Common myeloid progenitor, CD34-positive (primary cell): ENCODE measurements at regions not wholly inside any gene's neighbourhood (a gene's known extent, or its start where the extent isn't known, plus 50 kb on each side); places are given as distances from the start of the nearest gene placed in this dataset.
"Not testable (repeated sequence)": the region's sequence is repeated elsewhere in the genome, so short reads cannot be mapped to it uniquely, and the experiment has no call there.

Source experiments
- CTCF ChIA-PET: fragments of 350-600 bp; sonication (Branson Sonifier 250); formaldehyde crosslinking; loops from one replicate; lab custom pipeline; 2021; ENCODE audit warnings: antibody characterized with exemption; lab: Charles Lee
- POLR2A ChIA-PET: fragments of 350-600 bp; sonication (Branson Sonifier 250); formaldehyde crosslinking; loops from one replicate; lab custom pipeline; 2021; ENCODE audit warnings: antibody characterized with exemption; lab: Charles Lee
- DNase-seq, 3 donors: peaks; one replicate each; pipeline versions ENCODE4 v3.0.0 to v3.0.0-alpha.2; 2013
- H3K27ac ChIP-seq, 2 experiments: 1 replicate in 1 of 2; 2 replicates in 1 of 2; pipeline ENCODE4 v1.7.0; 2013; ENCODE audit warnings: inconsistent platforms in 2 of 2, low read length in 2 of 2, mild to moderate bottlenecking in 2 of 2, low read depth in 1 of 2, moderate library complexity in 1 of 2; ENCODE audit not compliant: severe bottlenecking in 2 of 2, insufficient read depth in 1 of 2, poor library complexity in 1 of 2
- H3K27me3 ChIP-seq, 5 experiments: replicated peaks in 2 of 5; 1 replicate in 3 of 5; 2 replicates in 2 of 5; pipeline versions ENCODE4 v1.6.1 to v1.7.0; 2013; ENCODE audit warnings: low read length in 4 of 5, mild to moderate bottlenecking in 2 of 5, moderate library complexity in 2 of 5, inconsistent platforms in 1 of 5; ENCODE audit not compliant: insufficient read depth in 5 of 5, control insufficient read depth in 4 of 5
- H3K36me3 ChIP-seq, 4 experiments: 1 replicate in 2 of 4; 2 replicates in 2 of 4; pipeline versions ENCODE4 v1.6.1 to v1.7.0; 2013; ENCODE audit warnings: low read length in 3 of 4, control low read depth in 1 of 4, mild to moderate bottlenecking in 1 of 4; ENCODE audit not compliant: control insufficient read depth in 4 of 4, insufficient read depth in 4 of 4
- H3K4me1 ChIP-seq, 4 experiments: 1 replicate in 3 of 4; 2 replicates in 1 of 4; pipeline versions ENCODE4 v1.6.1 to v1.7.1; 2013; ENCODE audit warnings: low read length in 3 of 4, mild to moderate bottlenecking in 3 of 4, control low read depth in 1 of 4, inconsistent platforms in 1 of 4, moderate library complexity in 1 of 4; ENCODE audit not compliant: control insufficient read depth in 4 of 4, insufficient read depth in 4 of 4; ENCODE audit errors: control extremely low read depth in 1 of 4
- H3K4me3 ChIP-seq, 7 experiments: 1 replicate in 4 of 7; 2 replicates in 3 of 7; pipeline versions ENCODE4 v1.5.1 to v1.7.0; 2013; ENCODE audit warnings: mild to moderate bottlenecking in 7 of 7, low read length in 6 of 7, moderate library complexity in 6 of 7, inconsistent platforms in 2 of 7, low read depth in 2 of 7, control low read depth in 1 of 7; ENCODE audit not compliant: insufficient read depth in 4 of 7, control insufficient read depth in 1 of 7; ENCODE audit errors: extremely low read depth in 1 of 7
- H3K9me3 ChIP-seq, 5 experiments: 1 replicate in 4 of 5; 2 replicates in 1 of 5; pipeline versions ENCODE4 v1.6.1 to v1.7.1; 2013; ENCODE audit warnings: low read length in 4 of 5, mild to moderate bottlenecking in 2 of 5, inconsistent platforms in 1 of 5, low read depth in 1 of 5, moderate library complexity in 1 of 5; ENCODE audit not compliant: control insufficient read depth in 4 of 5, insufficient read depth in 2 of 5; ENCODE audit errors: control extremely low read depth in 1 of 5
- WGBS: methylation state at CpG from one replicate; pipeline ENCODE4 v1.1.5; 2013; ENCODE audit not compliant: insufficient coverage; 5-methylcytosine and 5-hydroxymethylcytosine counted together

DNA sequence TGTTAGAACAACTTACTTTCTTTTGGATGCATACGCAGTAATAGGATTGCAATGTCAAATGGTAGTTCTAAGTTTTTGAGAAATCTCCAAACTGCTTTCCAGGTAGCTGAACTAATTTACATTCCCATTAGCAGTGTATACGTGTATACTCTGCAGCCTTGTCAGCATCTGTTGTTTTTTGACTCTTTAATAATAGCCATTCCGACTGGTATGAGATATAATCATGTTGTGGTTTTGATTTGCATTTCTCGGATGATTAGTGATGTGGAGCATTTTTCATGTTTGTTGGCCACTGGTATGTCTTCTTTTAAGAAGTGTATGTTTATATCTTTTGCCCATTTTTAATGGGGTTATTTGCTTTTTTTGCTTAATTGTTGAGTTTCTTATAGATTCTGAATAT is 76.9 kb upstream of the HNRNPA1L2 start:
- WGBS: 83% methylated on average over 2 of the region's 4 CpGs
- H3K36me3 ChIP-seq, CTCF ChIA-PET, DNase-seq, H3K27me3 ChIP-seq, H3K27ac ChIP-seq, H3K9me3 ChIP-seq, H3K4me3 ChIP-seq, POLR2A ChIA-PET, H3K4me1 ChIP-seq: not testable (repeated sequence)

- peak; percentile 0 to 64 (median 13) for DNase-seq
Measured at GRCh38 chr13:52569904-52570602, 72.2 kb upstream of the HNRNPA1L2 start.

DNA sequence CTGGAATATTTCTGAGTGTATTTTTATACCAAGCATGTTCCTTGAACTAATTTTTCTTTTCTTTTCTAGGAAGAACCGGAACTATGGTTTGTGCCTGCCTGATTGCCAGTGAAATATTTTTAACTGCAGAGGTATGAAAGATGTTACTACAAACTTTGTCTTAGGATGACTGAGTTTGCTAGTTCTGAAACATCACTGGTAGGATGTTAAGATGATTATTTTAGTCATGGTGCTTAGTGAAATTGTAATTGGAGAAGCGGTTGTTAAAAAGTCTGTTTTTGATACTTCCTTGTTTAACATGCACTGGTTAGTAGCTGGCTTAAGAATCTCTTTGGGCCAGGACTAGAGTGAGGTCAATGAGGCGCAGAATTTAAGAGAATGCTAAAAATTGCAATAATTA is 71.1 kb upstream of the HNRNPA1L2 start:
- WGBS: no CpG with 5 or more reads among the region's 3 CpGs
- H3K4me3 ChIP-seq, POLR2A ChIA-PET, H3K9me3 ChIP-seq, CTCF ChIA-PET, DNase-seq, H3K27me3 ChIP-seq, H3K36me3 ChIP-seq, H3K4me1 ChIP-seq, H3K27ac ChIP-seq: not testable (repeated sequence)

More at GRCh38 chr13:52569904-52570602, 72.2 kb upstream of the HNRNPA1L2 start:
- POLR2A ChIA-PET, H3K27ac ChIP-seq, H3K36me3 ChIP-seq, H3K27me3 ChIP-seq, H3K9me3 ChIP-seq, H3K4me1 ChIP-seq, H3K4me3 ChIP-seq, CTCF ChIA-PET: not testable (repeated sequence)
- WGBS: no CpG with 5 or more reads among the region's 9 CpGs

DNA sequence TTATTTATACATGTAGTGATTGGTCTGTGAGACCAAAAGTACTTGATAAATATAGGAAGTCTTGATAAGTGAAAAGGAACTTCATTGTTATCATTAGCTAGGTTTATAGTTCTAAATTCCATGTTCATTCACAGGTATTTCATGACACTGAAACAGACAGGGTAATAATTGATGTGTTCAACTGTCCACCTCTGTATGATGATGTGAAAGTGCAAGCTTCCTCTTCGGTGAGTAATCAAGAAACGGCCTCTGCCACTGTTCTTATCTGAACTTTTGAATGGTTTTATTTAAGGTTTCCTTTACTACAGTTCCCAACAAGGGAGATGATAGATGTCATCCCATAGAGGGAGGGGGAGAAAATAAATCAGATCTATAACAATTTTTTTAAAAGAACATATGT is 59.3 kb upstream of the HNRNPA1L2 start:
- H3K9me3 ChIP-seq, H3K4me1 ChIP-seq, H3K27me3 ChIP-seq, POLR2A ChIA-PET, H3K36me3 ChIP-seq, CTCF ChIA-PET, H3K4me3 ChIP-seq, H3K27ac ChIP-seq: not testable (repeated sequence)
- peak in 2 of 3 donors; percentile 7 to 39 for DNase-seq
- WGBS: 29% methylated on average over 1 of the region's 2 CpGs
